Body of pancreas (tissue), 4 donors: ENCODE measurements at regions not wholly inside any gene's neighbourhood (a gene's known extent, or its start where the extent isn't known, plus 50 kb on each side); places are given as distances from the start of the nearest gene placed in this dataset.

Source experiments
- ATAC-seq: fragments of 150-250 bp; one replicate; pipeline ENCODE4 v1.9.1; 2016
- DNase-seq, 4 donors: peaks; one replicate each; pipeline ENCODE4 v3.0.0-alpha.2; 2019
- H3K27ac ChIP-seq, 4 donors: fragments of 200-600 bp; sonication (generic); 1 replicate in 3 of 4; 2 replicates in 1 of 4; pipeline versions ENCODE4 v1.5.1 to v1.6.1; 2016 to 2019; ENCODE audit warnings: mild to moderate bottlenecking in 1 of 4, mixed read lengths in 1 of 4, moderate library complexity in 1 of 4
- H3K27me3 ChIP-seq, 2 donors: fragments of 200-600 bp; sonication (generic); one replicate each; pipeline ENCODE4 v1.6.0; 2016; ENCODE audit warnings: mild to moderate bottlenecking in 1 of 2
- H3K36me3 ChIP-seq, 2 donors: fragments of 200-600 bp; sonication (generic); replicated peaks in 1 of 2; 2 replicates each; pipeline ENCODE4 v1.5.1; 2016; ENCODE audit warnings: low read depth in 2 of 2; ENCODE audit not compliant: insufficient read depth in 1 of 2
- H3K4me1 ChIP-seq: fragments of 200-600 bp; sonication (generic); one replicate; pipeline ENCODE4 v1.6.0; 2016
- H3K4me3 ChIP-seq, 2 donors: fragments of 200-600 bp; sonication (generic); 1 replicate in 1 of 2; 2 replicates in 1 of 2; pipeline ENCODE4 v1.5.1; 2016 to 2019
- H3K9me3 ChIP-seq, 3 donors: fragments of 200-600 bp; sonication (generic); 1 replicate in 2 of 3; 2 replicates in 1 of 3; pipeline ENCODE4 v1.5.1; 2016
- CTCF ChIP-seq, 7 experiments: fragments of 450-650 bp in 4 of 7; fragments of 200-600 bp in 3 of 7; sonication (generic) in 3 of 7; IDR thresholded peaks; one replicate each; pipeline ENCODE4 v1.5.1; 2016 to 2019; ENCODE audit warnings: antibody characterized with exemption in 7 of 7
- POLR2A ChIP-seq, 3 donors: fragments of 450-650 bp; IDR thresholded peaks; one replicate each; pipeline ENCODE4 v1.6.1; 2016; ENCODE audit warnings: antibody characterized with exemption in 3 of 3, mild to moderate bottlenecking in 2 of 3
- WGBS, 2 donors: methylation state at CpG; one replicate each; pipeline ENCODE4 v1.1.5; 2017; 5-methylcytosine and 5-hydroxymethylcytosine counted together
- intact Hi-C: fragments of 100-400 bp; cut with DNase I; formaldehyde crosslinking; loops from one replicate; pipeline ENCODE4 v1.15.1; 2023

GRCh38 chr12:87779858-87780498 lies 249.2 kb downstream of the C12orf50 start:
- DNase-seq: peak; percentile 5 to 50 (median 43)
- WGBS, 2 donors: 75 to 78% methylated on average over 2 of the region's 2 CpGs
- no peak overlapping the region for H3K4me3 ChIP-seq
- ATAC-seq: peak; percentile 43
- no peak overlapping the region for H3K27ac ChIP-seq
- H3K4me1 ChIP-seq: peaks cover 24% of the 10 kb centered on the region
- intact Hi-C loops: no loop called here
- no peaks in the 10 kb centered on the region for H3K36me3 ChIP-seq
- H3K27me3 ChIP-seq: no peaks in the 10 kb centered on the region
- TF ChIP-seq CTCF (IDR thresholded peaks at IDR 0.05): no peak
- no peaks in the 10 kb centered on the region for H3K9me3 ChIP-seq

- ATAC-seq (no peak), DNase-seq (no peak)
- H3K27ac ChIP-seq: no peak overlapping the region
- no peaks in the 10 kb centered on the region for H3K36me3 ChIP-seq
- H3K4me3 ChIP-seq: no peak overlapping the region
- TF ChIP-seq CTCF (IDR thresholded peaks at IDR 0.05) (no peak), POLR2A (IDR thresholded peaks at IDR 0.05) (no peak)
- no peaks in the 10 kb centered on the region for H3K9me3 ChIP-seq
- WGBS, 2 donors: 72 to 76% methylated on average over 2 of the region's 2 CpGs
- no peaks in the 10 kb centered on the region for H3K27me3 ChIP-seq
- intact Hi-C loops: no loop called here
- peaks cover 24% of the 10 kb centered on the region for H3K4me1 ChIP-seq
These were observed 250.2 kb downstream of the C12orf50 start for GRCh38 chr12:87779016-87779415.

GRCh38 chr12:87778065-87778464 lies 251.1 kb downstream of the C12orf50 start:
- no peak for DNase-seq
- WGBS, 2 donors: 81 to 85% methylated on average over 1 of the region's 1 CpG
- TF ChIP-seq CTCF (IDR thresholded peaks at IDR 0.05): no peak
- TF ChIP-seq POLR2A (IDR thresholded peaks at IDR 0.05): no peak
- intact Hi-C loops: no loop called here
- Histone ChIP-seq H3K36me3 (no peaks in the 10 kb centered on the region), H3K4me1 (peaks cover 15% of the 10 kb centered on the region), H3K27me3 (no peaks in the 10 kb centered on the region), H3K27ac (no peak overlapping the region), H3K4me3 (no peak overlapping the region), H3K9me3 (no peaks in the 10 kb centered on the region)
- no peak for ATAC-seq

- intact Hi-C loops: no loop called here
- TF ChIP-seq POLR2A (IDR thresholded peaks at IDR 0.05) (no peak), CTCF (IDR thresholded peaks at IDR 0.05) (no peak)
- DNase-seq (no peak), ATAC-seq (no peak)
- H3K36me3 ChIP-seq: no peaks in the 10 kb centered on the region
- peaks cover 5% of the 10 kb centered on the region for H3K4me1 ChIP-seq
- H3K27ac ChIP-seq: no peak overlapping the region
- no peaks in the 10 kb centered on the region for H3K9me3 ChIP-seq
- H3K27me3 ChIP-seq: no peaks in the 10 kb centered on the region
- H3K4me3 ChIP-seq: no peak overlapping the region
These were observed 253.4 kb downstream of the C12orf50 start for GRCh38 chr12:87775784-87776183.

- Histone ChIP-seq H3K36me3 (no peaks in the 10 kb centered on the region), H3K4me3 (no peak overlapping the region), H3K9me3 (no peaks in the 10 kb centered on the region), H3K27me3 (no peaks in the 10 kb centered on the region), H3K4me1 (no peaks in the 10 kb centered on the region), H3K27ac (no peak overlapping the region)
- DNase-seq (no peak), ATAC-seq (no peak)
- TF ChIP-seq POLR2A (IDR thresholded peaks at IDR 0.05): no peak
- no peak for TF ChIP-seq CTCF (IDR thresholded peaks at IDR 0.05)
- intact Hi-C loops: no loop called here
These were observed 254.2 kb downstream of the C12orf50 start for GRCh38 chr12:87775051-87775450.
